ENCODE measurements at regions not wholly inside any gene's neighbourhood (a gene's known extent, or its start where the extent isn't known, plus 50 kb on each side); places are given as distances from the start of the nearest gene placed in this dataset.

DNA sequence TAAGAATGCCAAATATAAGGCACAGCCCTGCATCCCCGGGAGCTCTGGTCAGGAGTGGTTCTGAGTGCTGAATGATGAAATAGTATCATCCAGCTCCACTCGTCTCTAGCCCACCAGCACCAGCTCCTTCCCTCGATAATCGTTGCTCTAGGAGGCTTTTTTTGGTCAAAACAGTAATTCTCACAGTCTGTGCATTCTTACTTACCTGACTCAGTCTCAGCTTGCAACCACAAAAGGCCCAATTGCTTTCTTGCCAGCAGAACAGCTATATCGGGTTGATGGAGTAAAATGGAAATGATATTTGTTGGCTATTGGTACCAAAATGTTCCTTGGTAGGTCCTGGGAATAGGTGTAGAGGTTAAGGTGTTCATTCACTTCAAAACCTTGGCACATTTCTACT lies 94.8 kb downstream of the BMP4 start:
- H3K4me1 ChIP-seq (ENCODE audit: control insufficient read depth in 1 of 2, insufficient read depth in 1 of 2, low read depth in 1 of 2, low read length in 1 of 2), result no peaks in the 10 kb centered on the region
- H3K27me3 ChIP-seq, result no peaks in the 10 kb centered on the region
- H3K4me3 ChIP-seq (ENCODE audit: low read depth in 1 of 2, low read length in 1 of 2), result no peak overlapping the region
- no peaks in the 10 kb centered on the region for H3K36me3 ChIP-seq
- TF ChIP-seq, protein P1, sequence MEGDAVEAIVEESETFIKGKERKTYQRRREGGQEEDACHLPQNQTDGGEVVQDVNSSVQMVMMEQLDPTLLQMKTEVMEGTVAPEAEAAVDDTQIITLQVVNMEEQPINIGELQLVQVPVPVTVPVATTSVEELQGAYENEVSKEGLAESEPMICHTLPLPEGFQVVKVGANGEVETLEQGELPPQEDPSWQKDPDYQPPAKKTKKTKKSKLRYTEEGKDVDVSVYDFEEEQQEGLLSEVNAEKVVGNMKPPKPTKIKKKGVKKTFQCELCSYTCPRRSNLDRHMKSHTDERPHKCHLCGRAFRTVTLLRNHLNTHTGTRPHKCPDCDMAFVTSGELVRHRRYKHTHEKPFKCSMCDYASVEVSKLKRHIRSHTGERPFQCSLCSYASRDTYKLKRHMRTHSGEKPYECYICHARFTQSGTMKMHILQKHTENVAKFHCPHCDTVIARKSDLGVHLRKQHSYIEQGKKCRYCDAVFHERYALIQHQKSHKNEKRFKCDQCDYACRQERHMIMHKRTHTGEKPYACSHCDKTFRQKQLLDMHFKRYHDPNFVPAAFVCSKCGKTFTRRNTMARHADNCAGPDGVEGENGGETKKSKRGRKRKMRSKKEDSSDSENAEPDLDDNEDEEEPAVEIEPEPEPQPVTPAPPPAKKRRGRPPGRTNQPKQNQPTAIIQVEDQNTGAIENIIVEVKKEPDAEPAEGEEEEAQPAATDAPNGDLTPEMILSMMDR (IDR thresholded peaks at IDR 0.05), result no peak
- H3K27ac ChIP-seq, result no peak overlapping the region
- H3K9me3 ChIP-seq, result no peaks in the 10 kb centered on the region

DNA sequence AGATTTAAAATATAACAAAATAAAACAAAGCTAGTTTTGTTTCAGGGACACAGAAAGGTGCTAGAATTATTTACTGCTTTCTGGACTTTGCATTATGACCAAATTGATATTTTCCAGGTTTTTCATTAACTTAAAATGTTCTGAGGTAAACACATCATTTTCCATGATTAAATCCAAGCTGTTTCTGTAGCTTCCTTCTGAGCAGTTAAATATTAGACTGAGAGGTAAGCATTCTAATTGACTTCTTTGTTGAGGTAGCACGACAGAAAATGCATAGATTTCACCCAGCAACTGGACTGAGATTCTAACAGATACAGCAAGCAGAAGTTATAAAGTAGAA lies 98.3 kb downstream of the BMP4 start:
- Histone ChIP-seq H3K4me3 (ENCODE audit: low read depth in 1 of 2, low read length in 1 of 2) (no peak overlapping the region), H3K27ac (no peak overlapping the region), H3K9me3 (no peaks in the 10 kb centered on the region), H3K36me3 (no peaks in the 10 kb centered on the region), H3K4me1 (ENCODE audit: control insufficient read depth in 1 of 2, insufficient read depth in 1 of 2, low read depth in 1 of 2, low read length in 1 of 2) (no peaks in the 10 kb centered on the region), H3K27me3 (no peaks in the 10 kb centered on the region)
- TF ChIP-seq, protein P1 (IDR thresholded peaks at IDR 0.05), result no peak

DNA sequence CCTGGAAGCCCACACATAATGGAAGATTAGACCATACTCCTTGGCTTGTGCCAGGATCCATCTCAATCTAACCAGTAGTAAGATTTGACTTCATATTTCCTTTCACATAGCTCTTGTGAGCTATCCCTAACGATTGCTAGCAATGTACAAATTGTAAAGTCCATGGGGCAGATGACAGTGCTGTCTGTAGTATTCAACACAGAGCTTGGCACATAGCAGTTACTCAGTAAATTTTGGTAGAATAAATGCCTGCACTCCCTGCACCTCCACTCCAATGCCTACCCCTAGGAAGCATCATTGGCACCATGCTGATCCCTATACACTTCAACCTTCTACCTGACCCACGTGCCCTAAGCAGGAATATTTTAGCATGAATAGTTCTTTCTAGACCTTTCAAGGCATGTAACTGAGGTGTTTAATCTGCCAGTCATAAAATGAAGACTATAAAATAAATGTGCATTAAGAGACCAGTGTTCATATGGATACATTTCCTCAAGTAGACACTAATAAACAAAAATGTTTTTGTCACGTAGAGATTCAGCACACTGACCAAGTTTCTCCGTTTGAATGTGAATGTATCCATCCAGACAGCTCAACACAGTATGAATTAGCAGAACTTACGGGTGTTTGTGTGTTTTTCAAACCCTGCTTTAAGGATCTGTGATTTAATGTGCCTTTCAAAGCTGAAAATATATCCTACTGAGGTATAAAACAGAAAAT lies 98.8 kb downstream of the BMP4 start:
- H3K4me1 ChIP-seq (ENCODE audit: control insufficient read depth in 1 of 2, insufficient read depth in 1 of 2, low read depth in 1 of 2, low read length in 1 of 2), result no peaks in the 10 kb centered on the region
- no peak overlapping the region for H3K27ac ChIP-seq
- no peak overlapping the region for H3K4me3 ChIP-seq (ENCODE audit: low read depth in 1 of 2, low read length in 1 of 2)
- no peaks in the 10 kb centered on the region for H3K36me3 ChIP-seq
- TF ChIP-seq, protein P1 (IDR thresholded peaks at IDR 0.05), result no peak
- no peaks in the 10 kb centered on the region for H3K27me3 ChIP-seq
- H3K9me3 ChIP-seq, result no peaks in the 10 kb centered on the region

DNA sequence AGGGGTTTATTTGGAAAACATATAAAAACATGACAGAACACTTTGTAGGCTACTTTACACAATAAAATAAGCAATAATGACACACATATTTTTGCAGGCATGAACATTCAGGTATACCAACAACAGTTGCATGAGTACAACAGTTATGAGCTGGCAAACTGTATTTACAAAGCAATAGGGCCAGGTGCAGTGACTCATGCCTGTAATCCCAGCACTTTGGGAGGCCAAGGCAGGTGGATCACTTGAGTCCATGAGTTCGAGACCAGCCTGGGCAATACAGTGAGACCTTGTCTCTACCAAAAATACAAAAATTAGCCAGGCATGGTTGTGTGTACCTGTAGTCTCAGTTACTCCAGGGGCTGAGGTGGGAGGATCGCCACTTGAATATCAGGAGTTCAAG lies 101.1 kb downstream of the BMP4 start:
- no peaks in the 10 kb centered on the region for H3K27me3 ChIP-seq
- H3K4me1 ChIP-seq (ENCODE audit: control insufficient read depth in 1 of 2, insufficient read depth in 1 of 2, low read depth in 1 of 2, low read length in 1 of 2), result no peaks in the 10 kb centered on the region
- TF ChIP-seq, protein P1 (IDR thresholded peaks at IDR 0.05), result no peak
- H3K27ac ChIP-seq, result no peak overlapping the region
- H3K4me3 ChIP-seq (ENCODE audit: low read depth in 1 of 2, low read length in 1 of 2), result no peak overlapping the region
- H3K36me3 ChIP-seq, result no peaks in the 10 kb centered on the region
- H3K9me3 ChIP-seq, result no peaks in the 10 kb centered on the region

DNA sequence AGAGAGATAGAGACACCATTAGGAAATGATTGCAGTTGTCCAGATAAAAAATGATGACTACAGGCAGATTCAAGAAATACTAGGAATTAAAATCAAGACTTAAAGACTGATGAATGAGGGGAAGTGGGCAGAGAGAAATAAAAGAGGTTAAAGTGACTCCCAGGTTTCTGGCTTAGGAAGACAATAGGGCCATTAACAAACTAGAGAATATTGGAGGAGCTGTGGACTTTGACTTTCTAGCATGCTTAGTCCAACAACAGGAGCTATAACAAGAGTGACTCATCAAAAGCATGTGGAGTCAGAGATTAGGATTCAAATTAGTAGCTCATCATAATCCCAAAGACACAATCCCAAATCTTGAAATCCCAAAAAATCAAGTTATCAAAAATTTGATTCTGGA lies 101.5 kb downstream of the BMP4 start:
- Histone ChIP-seq H3K36me3 (no peaks in the 10 kb centered on the region), H3K4me3 (ENCODE audit: low read depth in 1 of 2, low read length in 1 of 2) (no peak overlapping the region), H3K4me1 (ENCODE audit: control insufficient read depth in 1 of 2, insufficient read depth in 1 of 2, low read depth in 1 of 2, low read length in 1 of 2) (no peaks in the 10 kb centered on the region), H3K27ac (no peak overlapping the region), H3K9me3 (no peaks in the 10 kb centered on the region), H3K27me3 (no peaks in the 10 kb centered on the region)
- TF ChIP-seq, protein P1 (IDR thresholded peaks at IDR 0.05), result no peak

Data from neutrophil (primary cell).